Activated CD8-positive, alpha-beta T cell treated with anti-CD3 and anti-CD28 coated beads for 36 hours (primary cell): ENCODE measurements at regions not wholly inside any gene's neighbourhood (a gene's known extent, or its start where the extent isn't known, plus 50 kb on each side); places are given as distances from the start of the nearest gene placed in this dataset.

ENCODE experiments used
- ATAC-seq: fragments of 200-7000 bp; cut with Tn5 transposase; one replicate; pipeline ENCODE4 v1.10.0; 2021; ENCODE audit warnings: mild to moderate bottlenecking, moderate library complexity
- CTCF ChIA-PET: fragments of 350-600 bp; sonication (Branson Sonifier 250); formaldehyde crosslinking; loops from one replicate; lab custom pipeline; 2021; ENCODE audit warnings: antibody characterized with exemption; lab: Charles Lee
- POLR2A ChIA-PET: fragments of 350-600 bp; sonication (Branson Sonifier 250); formaldehyde crosslinking; loops from one replicate; lab custom pipeline; 2021; ENCODE audit warnings: antibody characterized with exemption; lab: Charles Lee
- DNase-seq: peaks from one replicate; pipeline ENCODE4 v3.0.0-alpha.2; 2020
- H3K27ac Mint-ChIP-seq: one replicate; pipeline ENCODE4 v1.8.0; 2021; ENCODE audit warnings: mild to moderate bottlenecking, mixed read lengths
- H3K27me3 Mint-ChIP-seq: one replicate; pipeline ENCODE4 v1.8.0; 2021; ENCODE audit warnings: mixed read lengths
- H3K36me3 Mint-ChIP-seq: one replicate; pipeline ENCODE4 v1.8.0; 2021; ENCODE audit warnings: low read depth, mixed read lengths
- H3K4me1 Mint-ChIP-seq: one replicate; pipeline ENCODE4 v1.8.0; 2021; ENCODE audit warnings: low read depth, mixed read lengths
- H3K4me3 Mint-ChIP-seq: one replicate; pipeline ENCODE4 v1.8.0; 2021; ENCODE audit warnings: mild to moderate bottlenecking, moderate library complexity, mixed read lengths
- H3K9me3 Mint-ChIP-seq: one replicate; pipeline ENCODE4 v1.8.0; 2021; ENCODE audit warnings: mixed read lengths
- intact Hi-C: fragments of 100-400 bp; cut with micrococcal nuclease; formaldehyde crosslinking; loops from one replicate; pipeline ENCODE4 v1.10.0; 2022
- TF ChIP-seq, protein P1 (sequence below): fragments of 200-600 bp; IDR thresholded peaks from one replicate; pipeline ENCODE4 v1.8.0; 2022; ENCODE audit warnings: antibody characterized with exemption, mild to moderate bottlenecking

- CTCF ChIA-PET = interaction anchor here (0.7 to 1.7 kb wide), 3 partner anchors 22 to 92 kb away, joined by 3 read pairs; no protein-coding TSS in a partner anchor
- intact Hi-C loops = no loop called here
- Mint-ChIP-seq H3K9me3 (peaks cover 12% of the 10 kb centered on the region), H3K4me3 (no peak overlapping the region), H3K27ac (no peak overlapping the region), H3K36me3 (no peaks in the 10 kb centered on the region), H3K27me3 (no peaks in the 10 kb centered on the region), H3K4me1 (no peaks in the 10 kb centered on the region)
- POLR2A ChIA-PET = no interaction called here
- ATAC-seq (no peak), DNase-seq (no peak)
- TF ChIP-seq, protein P1, sequence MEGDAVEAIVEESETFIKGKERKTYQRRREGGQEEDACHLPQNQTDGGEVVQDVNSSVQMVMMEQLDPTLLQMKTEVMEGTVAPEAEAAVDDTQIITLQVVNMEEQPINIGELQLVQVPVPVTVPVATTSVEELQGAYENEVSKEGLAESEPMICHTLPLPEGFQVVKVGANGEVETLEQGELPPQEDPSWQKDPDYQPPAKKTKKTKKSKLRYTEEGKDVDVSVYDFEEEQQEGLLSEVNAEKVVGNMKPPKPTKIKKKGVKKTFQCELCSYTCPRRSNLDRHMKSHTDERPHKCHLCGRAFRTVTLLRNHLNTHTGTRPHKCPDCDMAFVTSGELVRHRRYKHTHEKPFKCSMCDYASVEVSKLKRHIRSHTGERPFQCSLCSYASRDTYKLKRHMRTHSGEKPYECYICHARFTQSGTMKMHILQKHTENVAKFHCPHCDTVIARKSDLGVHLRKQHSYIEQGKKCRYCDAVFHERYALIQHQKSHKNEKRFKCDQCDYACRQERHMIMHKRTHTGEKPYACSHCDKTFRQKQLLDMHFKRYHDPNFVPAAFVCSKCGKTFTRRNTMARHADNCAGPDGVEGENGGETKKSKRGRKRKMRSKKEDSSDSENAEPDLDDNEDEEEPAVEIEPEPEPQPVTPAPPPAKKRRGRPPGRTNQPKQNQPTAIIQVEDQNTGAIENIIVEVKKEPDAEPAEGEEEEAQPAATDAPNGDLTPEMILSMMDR = no peak
Measured at GRCh38 chr6:169854083-169854725, 102.8 kb downstream of the ERMARD start.

DNA sequence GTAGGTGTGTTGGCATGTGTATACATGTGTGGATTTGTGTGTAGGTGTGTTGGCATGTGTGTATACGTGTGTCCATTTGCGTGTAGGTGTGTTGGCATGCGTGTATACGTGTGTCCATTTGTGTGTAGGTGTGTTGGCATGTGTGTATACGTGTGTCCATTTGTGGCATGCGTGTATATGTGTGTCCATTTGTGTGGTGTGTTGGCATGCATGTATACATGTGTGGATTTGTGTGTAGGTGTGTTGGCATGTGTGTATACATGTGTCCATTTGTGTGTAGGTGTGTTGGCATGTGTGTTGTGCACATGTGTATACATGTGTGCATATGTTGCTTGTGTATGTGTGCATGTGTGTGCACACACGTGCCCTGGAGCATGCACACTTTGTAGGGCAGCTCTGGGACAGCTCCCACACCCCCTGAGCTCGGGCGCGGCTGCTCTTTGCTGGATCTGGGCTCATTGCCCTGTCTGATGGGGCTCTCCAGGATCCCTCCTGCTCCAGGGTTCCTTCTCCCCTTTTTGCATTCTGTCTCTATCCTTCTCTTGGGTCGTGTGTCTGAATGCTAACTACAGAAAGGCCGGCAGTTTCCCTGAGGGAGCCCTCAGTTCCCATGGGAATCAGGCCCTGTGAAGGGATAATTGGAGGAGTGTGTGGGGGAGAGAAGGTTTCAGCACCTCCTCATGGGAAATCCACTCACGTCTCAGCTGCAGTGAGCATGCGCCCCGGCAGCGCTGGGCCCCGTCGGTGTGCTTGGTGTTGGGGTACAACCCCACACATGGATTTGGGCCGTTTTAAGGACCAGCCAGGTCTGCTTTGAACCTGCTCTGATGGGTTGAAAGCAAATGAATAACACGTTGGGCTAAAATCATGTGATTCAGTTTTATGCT, 102.0 kb downstream of the ERMARD start:
- Mint-ChIP-seq H3K4me3 (no peak overlapping the region), H3K27me3 (no peaks in the 10 kb centered on the region), H3K4me1 (no peaks in the 10 kb centered on the region), H3K9me3 (peaks cover 12% of the 10 kb centered on the region), H3K27ac (no peak overlapping the region), H3K36me3 (no peaks in the 10 kb centered on the region)
- TF ChIP-seq, protein P1 = no peak
- DNase-seq (no peak), ATAC-seq (no peak)
- CTCF ChIA-PET = no interaction called here
- POLR2A ChIA-PET = no interaction called here
- intact Hi-C loops = no loop called here

- ATAC-seq (no peak), DNase-seq (no peak)
- Mint-ChIP-seq H3K27me3 (no peaks in the 10 kb centered on the region), H3K4me1 (no peaks in the 10 kb centered on the region), H3K36me3 (no peaks in the 10 kb centered on the region), H3K9me3 (peaks cover 9% of the 10 kb centered on the region), H3K4me3 (no peak overlapping the region), H3K27ac (no peak overlapping the region)
- POLR2A ChIA-PET = no interaction called here
- TF ChIP-seq, protein P1 = no peak
- CTCF ChIA-PET = no interaction called here
- intact Hi-C loops = no loop called here
Measured at GRCh38 chr6:169852504-169853195, 101.2 kb downstream of the ERMARD start.

- H3K27me3 Mint-ChIP-seq = no peaks in the 10 kb centered on the region
- no peaks in the 10 kb centered on the region for H3K4me1 Mint-ChIP-seq
- peaks cover 6% of the 10 kb centered on the region for H3K9me3 Mint-ChIP-seq
- intact Hi-C loops = no loop called here
- H3K27ac Mint-ChIP-seq = no peak overlapping the region
- ATAC-seq (no peak), DNase-seq (no peak)
- ChIA-PET CTCF (interaction anchor here (1.4 kb wide), 1 partner anchor 20 kb away, joined by 3 read pairs; no protein-coding TSS in a partner anchor), POLR2A (no interaction called here)
- TF ChIP-seq, protein P1 = no peak
- H3K36me3 Mint-ChIP-seq = no peaks in the 10 kb centered on the region
- H3K4me3 Mint-ChIP-seq = no peak overlapping the region
Measured at GRCh38 chr6:169851641-169852503, 100.5 kb downstream of the ERMARD start.
